ENCODE measurements at regions not wholly inside any gene's neighbourhood (a gene's known extent, or its start where the extent isn't known, plus 50 kb on each side); places are given as distances from the start of the nearest gene placed in this dataset.

DNA sequence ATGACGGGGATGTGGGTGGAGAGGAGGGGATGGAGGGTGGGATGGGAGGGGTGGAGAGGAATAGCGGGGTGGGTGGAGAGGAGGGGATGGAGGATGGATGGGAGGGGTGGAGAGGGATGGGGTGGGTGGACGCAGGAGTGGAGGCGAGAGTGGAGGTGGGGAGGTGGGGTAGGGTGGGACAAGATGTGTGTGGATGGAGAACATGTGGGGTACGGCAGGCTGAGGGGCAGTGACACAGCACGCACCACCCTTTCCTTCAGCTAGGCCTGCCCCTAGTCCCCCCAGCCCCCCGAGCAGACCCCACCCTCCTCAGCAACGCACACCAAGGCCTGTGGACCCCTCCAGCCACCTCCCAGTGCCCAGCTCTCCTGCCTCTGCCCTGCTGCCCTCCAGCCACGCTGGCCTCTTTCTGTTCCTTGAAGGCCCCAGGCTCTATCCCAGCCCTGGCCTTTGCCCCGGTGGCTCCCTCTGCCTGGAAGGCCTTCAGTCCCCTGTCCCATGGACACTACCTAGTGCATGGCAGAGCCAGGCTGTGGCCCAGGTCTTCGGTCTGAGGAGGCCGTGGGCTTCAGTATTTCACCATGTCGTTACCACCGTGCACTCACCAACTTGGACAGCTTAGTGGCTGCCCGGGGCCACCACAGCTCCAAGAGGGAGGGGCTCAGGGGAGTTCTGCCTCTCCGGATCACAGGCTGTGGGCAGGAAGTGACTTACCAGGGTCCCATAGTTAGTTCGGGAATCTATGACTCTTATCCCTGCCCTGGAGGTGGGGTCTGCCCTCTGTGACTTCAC is 78.4 kb upstream of the PMEPA1 start:
- Histone ChIP-seq H4K20me1 (ENCODE audit: insufficient read depth) (no peaks in the 10 kb centered on the region), H3K9ac (ENCODE audit: low read length) (no peak overlapping the region), H3K4me1 (ENCODE audit: control insufficient read depth in 1 of 2, insufficient read depth in 2 of 2, low read length in 2 of 2) (no peaks in the 10 kb centered on the region), H3K4me3 (replicated peaks in 1 of 2; ENCODE audit: low read depth in 1 of 2, low read length in 2 of 2) (no peak overlapping the region), H3K4me2 (ENCODE audit: low read length) (no peak overlapping the region), H3K79me2 (ENCODE audit: insufficient read depth, low read length) (no peaks in the 10 kb centered on the region), H2AFZ (ENCODE audit: low read depth, low read length, poor library complexity, severe bottlenecking) (no peak overlapping the region), H3K27ac (ENCODE audit: low read depth, low read length) (no peak overlapping the region), H3K27me3 (ENCODE audit: insufficient read depth, low read length) (peaks cover 28% of the 10 kb centered on the region; the same call in 1 of the 2 replicates), H3K9me2 (ENCODE audit: insufficient read depth) (no peaks in the 10 kb centered on the region), H3K36me3 (ENCODE audit: control insufficient read depth in 1 of 2, insufficient read depth in 2 of 2, low read length in 2 of 2) (no peaks in the 10 kb centered on the region), H3K9me3 (ENCODE audit: control insufficient read depth in 1 of 2, insufficient read depth in 1 of 2, low read depth in 1 of 2, low read length in 2 of 2) (no peaks in the 10 kb centered on the region)
- RAD21 ChIA-PET (ENCODE audit: low non-redundant PET in 1 of 2, low total read pairs in 2 of 2, uncharacterized antibody in 2 of 2, unreplicated experiment in 2 of 2): no interaction called here
- POLR2A ChIA-PET: no interaction called here
- CTCF ChIA-PET: no interaction called here
- no TSS peak for BruUV-seq (replicated peaks)
- DNase-seq (ENCODE audit: low read depth, low spot score) (no peak), ATAC-seq (no peak)
- intact Hi-C loops (cut with micrococcal nuclease): no loop called here
- TF ChIP-seq ZFX (IDR thresholded peaks at IDR 0.05) (no peak), EZH2phosphoT487 (IDR thresholded peaks at IDR 0.05; ENCODE audit: borderline replicate concordance) (no peak), SIN3A (IDR thresholded peaks at IDR 0.05; ENCODE audit: low read depth) (no peak)

DNA sequence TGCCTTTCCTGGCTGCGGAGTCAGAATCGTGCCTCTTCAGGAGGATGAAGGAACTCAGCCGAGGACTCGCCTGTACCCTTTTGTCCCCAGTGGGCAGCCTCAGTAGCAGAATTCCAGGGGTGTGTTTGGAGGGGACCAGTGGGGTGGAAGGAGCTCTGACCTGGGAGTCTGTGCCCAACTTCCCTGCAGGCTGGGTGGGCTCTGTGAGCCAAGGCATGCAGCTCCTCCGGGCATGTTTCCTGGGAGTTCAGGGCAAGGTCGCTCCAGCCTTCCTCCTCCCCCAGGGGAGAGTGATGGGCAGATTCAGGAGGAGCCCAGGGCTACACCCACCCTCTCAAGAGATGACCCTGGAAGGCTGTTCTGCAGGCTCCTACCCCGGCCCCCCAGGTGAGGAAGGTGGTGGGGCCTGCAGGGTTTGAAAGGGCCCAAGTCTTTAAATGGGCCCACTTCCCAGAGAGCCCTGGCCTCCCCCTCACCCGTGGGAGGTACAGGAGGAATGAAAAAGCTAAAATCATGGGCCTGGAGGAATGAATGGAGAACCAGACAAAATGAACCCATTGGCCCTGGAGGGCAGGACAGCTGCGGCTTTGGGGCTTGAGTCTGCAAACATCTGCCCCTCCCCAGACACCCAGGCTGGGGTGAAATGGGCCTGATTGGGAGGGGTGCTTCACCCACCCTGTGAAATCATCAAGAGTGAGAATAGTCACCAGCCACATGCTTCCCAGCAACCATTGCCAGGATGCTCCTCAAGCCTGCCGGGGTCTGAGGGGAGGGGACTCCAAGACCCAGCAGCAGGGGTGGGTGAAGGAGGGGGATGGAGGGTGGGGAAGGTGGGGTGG is 77.6 kb upstream of the PMEPA1 start:
- CTCF ChIA-PET: no interaction called here
- H4K20me1 ChIP-seq (ENCODE audit: insufficient read depth): no peaks in the 10 kb centered on the region
- no peak overlapping the region for H2AFZ ChIP-seq (ENCODE audit: low read depth, low read length, poor library complexity, severe bottlenecking)
- H3K79me2 ChIP-seq (ENCODE audit: insufficient read depth, low read length): no peaks in the 10 kb centered on the region
- no TSS peak for BruUV-seq (replicated peaks)
- no peak overlapping the region for H3K4me3 ChIP-seq (replicated peaks in 1 of 2; ENCODE audit: low read depth in 1 of 2, low read length in 2 of 2)
- H3K27me3 ChIP-seq (ENCODE audit: insufficient read depth, low read length): peaks cover 35% of the 10 kb centered on the region; the same call in 1 of the 2 replicates
- intact Hi-C loops (cut with micrococcal nuclease): no loop called here
- RAD21 ChIA-PET (ENCODE audit: low non-redundant PET in 1 of 2, low total read pairs in 2 of 2, uncharacterized antibody in 2 of 2, unreplicated experiment in 2 of 2): no interaction called here
- H3K36me3 ChIP-seq (ENCODE audit: control insufficient read depth in 1 of 2, insufficient read depth in 2 of 2, low read length in 2 of 2): no peaks in the 10 kb centered on the region
- no peaks in the 10 kb centered on the region for H3K9me3 ChIP-seq (ENCODE audit: control insufficient read depth in 1 of 2, insufficient read depth in 1 of 2, low read depth in 1 of 2, low read length in 2 of 2)
- H3K4me1 ChIP-seq (ENCODE audit: control insufficient read depth in 1 of 2, insufficient read depth in 2 of 2, low read length in 2 of 2): no peaks in the 10 kb centered on the region
- no peak overlapping the region for H3K4me2 ChIP-seq (ENCODE audit: low read length)
- POLR2A ChIA-PET: no interaction called here
- no peaks in the 10 kb centered on the region for H3K9me2 ChIP-seq (ENCODE audit: insufficient read depth)
- no peak overlapping the region for H3K27ac ChIP-seq (ENCODE audit: low read depth, low read length)
- ATAC-seq (no peak), DNase-seq (ENCODE audit: low read depth, low spot score) (no peak)
- no peak overlapping the region for H3K9ac ChIP-seq (ENCODE audit: low read length)
- TF ChIP-seq, protein P1, sequence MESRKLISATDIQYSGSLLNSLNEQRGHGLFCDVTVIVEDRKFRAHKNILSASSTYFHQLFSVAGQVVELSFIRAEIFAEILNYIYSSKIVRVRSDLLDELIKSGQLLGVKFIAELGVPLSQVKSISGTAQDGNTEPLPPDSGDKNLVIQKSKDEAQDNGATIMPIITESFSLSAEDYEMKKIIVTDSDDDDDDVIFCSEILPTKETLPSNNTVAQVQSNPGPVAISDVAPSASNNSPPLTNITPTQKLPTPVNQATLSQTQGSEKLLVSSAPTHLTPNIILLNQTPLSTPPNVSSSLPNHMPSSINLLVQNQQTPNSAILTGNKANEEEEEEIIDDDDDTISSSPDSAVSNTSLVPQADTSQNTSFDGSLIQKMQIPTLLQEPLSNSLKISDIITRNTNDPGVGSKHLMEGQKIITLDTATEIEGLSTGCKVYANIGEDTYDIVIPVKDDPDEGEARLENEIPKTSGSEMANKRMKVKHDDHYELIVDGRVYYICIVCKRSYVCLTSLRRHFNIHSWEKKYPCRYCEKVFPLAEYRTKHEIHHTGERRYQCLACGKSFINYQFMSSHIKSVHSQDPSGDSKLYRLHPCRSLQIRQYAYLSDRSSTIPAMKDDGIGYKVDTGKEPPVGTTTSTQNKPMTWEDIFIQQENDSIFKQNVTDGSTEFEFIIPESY (IDR thresholded peaks at IDR 0.05; ENCODE audit: extremely low read depth, insufficient replicate concordance, low read length): no peak
- TF ChIP-seq ELF1 (IDR thresholded peaks at IDR 0.05; ENCODE audit: borderline replicate concordance, low read depth) (no peak), ZFX (IDR thresholded peaks at IDR 0.05) (no peak), EZH2 (IDR thresholded peaks at IDR 0.05) (no peak), CBX3 (IDR thresholded peaks at IDR 0.05; ENCODE audit: low read depth) (no peak), SIN3A (IDR thresholded peaks at IDR 0.05; ENCODE audit: low read depth) (no peak), ZNF274 (IDR thresholded peaks at IDR 0.05; ENCODE audit: low read depth, low read length) (no peak), YY1 (IDR thresholded peaks at IDR 0.05; ENCODE audit: extremely low read depth, insufficient replicate concordance, low read depth, low read length) (no peak), SRF (IDR thresholded peaks at IDR 0.05; ENCODE audit: low read depth) (no peak), POLR2AphosphoS5 (IDR thresholded peaks at IDR 0.05; ENCODE audit: low read depth, low read length) (no peak), JUND (IDR thresholded peaks at IDR 0.05) (no peak)
- TF ChIP-seq, protein P2, sequence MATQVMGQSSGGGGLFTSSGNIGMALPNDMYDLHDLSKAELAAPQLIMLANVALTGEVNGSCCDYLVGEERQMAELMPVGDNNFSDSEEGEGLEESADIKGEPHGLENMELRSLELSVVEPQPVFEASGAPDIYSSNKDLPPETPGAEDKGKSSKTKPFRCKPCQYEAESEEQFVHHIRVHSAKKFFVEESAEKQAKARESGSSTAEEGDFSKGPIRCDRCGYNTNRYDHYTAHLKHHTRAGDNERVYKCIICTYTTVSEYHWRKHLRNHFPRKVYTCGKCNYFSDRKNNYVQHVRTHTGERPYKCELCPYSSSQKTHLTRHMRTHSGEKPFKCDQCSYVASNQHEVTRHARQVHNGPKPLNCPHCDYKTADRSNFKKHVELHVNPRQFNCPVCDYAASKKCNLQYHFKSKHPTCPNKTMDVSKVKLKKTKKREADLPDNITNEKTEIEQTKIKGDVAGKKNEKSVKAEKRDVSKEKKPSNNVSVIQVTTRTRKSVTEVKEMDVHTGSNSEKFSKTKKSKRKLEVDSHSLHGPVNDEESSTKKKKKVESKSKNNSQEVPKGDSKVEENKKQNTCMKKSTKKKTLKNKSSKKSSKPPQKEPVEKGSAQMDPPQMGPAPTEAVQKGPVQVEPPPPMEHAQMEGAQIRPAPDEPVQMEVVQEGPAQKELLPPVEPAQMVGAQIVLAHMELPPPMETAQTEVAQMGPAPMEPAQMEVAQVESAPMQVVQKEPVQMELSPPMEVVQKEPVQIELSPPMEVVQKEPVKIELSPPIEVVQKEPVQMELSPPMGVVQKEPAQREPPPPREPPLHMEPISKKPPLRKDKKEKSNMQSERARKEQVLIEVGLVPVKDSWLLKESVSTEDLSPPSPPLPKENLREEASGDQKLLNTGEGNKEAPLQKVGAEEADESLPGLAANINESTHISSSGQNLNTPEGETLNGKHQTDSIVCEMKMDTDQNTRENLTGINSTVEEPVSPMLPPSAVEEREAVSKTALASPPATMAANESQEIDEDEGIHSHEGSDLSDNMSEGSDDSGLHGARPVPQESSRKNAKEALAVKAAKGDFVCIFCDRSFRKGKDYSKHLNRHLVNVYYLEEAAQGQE (IDR thresholded peaks at IDR 0.05; ENCODE audit: low read depth): no peak

All from HCT116 (cell line).